Astrocyte (in vitro differentiated cells and primary cell): ENCODE measurements at regions not wholly inside any gene's neighbourhood (a gene's known extent, or its start where the extent isn't known, plus 50 kb on each side); places are given as distances from the start of the nearest gene placed in this dataset.

Experiments
- EZH2 ChIP-seq: IDR thresholded peaks from 2 replicates; pipeline ENCODE4 v1.6.1; 2012; ENCODE audit warnings: mild to moderate bottlenecking, low read length, inconsistent platforms; ENCODE audit not compliant: insufficient read depth
- TF ChIP-seq, protein P1 (sequence below): IDR thresholded peaks from 2 replicates; pipeline ENCODE4 v1.5.1; 2011; ENCODE audit warnings: low read depth, mild to moderate bottlenecking, inconsistent platforms, low read length, moderate library complexity; ENCODE audit not compliant: insufficient read depth

DNA sequence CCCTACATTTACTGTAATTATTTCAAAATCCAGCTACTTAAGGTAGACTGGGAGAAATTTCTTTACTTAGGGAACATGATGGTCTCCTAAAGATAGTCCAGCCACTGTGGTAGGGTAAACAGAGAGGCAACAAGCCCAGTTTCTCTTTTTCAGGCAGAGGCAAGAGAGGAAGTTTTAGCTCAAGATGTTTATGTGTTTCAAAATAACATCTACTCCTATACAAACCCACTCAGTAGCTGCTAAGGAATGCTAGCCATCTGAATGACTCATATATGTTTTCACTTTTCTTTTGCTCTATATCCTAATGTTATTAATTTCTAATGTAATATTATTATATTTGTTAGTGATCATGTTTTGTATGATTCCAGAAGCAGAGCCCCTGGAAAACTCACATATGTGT is 856.6 kb downstream of the PLA2G4A start:
- TF ChIP-seq, protein P1, sequence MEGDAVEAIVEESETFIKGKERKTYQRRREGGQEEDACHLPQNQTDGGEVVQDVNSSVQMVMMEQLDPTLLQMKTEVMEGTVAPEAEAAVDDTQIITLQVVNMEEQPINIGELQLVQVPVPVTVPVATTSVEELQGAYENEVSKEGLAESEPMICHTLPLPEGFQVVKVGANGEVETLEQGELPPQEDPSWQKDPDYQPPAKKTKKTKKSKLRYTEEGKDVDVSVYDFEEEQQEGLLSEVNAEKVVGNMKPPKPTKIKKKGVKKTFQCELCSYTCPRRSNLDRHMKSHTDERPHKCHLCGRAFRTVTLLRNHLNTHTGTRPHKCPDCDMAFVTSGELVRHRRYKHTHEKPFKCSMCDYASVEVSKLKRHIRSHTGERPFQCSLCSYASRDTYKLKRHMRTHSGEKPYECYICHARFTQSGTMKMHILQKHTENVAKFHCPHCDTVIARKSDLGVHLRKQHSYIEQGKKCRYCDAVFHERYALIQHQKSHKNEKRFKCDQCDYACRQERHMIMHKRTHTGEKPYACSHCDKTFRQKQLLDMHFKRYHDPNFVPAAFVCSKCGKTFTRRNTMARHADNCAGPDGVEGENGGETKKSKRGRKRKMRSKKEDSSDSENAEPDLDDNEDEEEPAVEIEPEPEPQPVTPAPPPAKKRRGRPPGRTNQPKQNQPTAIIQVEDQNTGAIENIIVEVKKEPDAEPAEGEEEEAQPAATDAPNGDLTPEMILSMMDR, result no peak
- no peak for TF ChIP-seq EZH2
